K562 (cell line): ENCODE measurements at regions not wholly inside any gene's neighbourhood (a gene's known extent, or its start where the extent isn't known, plus 50 kb on each side); places are given as distances from the start of the nearest gene placed in this dataset.

Source experiments
- ATAC-seq: fragments of 200-7000 bp; cut with Tn5 transposase; 3 replicates; pipeline ENCODE4 v1.9.1; 2020; ENCODE audit warnings: moderate library complexity
- BruUV-seq: library from RNA; stranded (reverse); fragments of 400-500 nt; replicated peaks from 2 replicates; lab custom pipeline; 2021; lab: Mats Ljungman, UMichigan
- CTCF ChIA-PET: fragments of 300-600 bp; formaldehyde crosslinking; extraction: SDS; loops from one replicate; lab custom pipeline; 2021; ENCODE audit warnings: low intra/inter-chr PET ratio; lab: Yijun Ruan, JAX
- POLR2A ChIA-PET: fragments of 300-600, 350-650 bp; sonication (Branson Sonifier 250); formaldehyde crosslinking; extraction: SDS; loops from one replicate; lab custom pipeline; 2021; ENCODE audit warnings: antibody characterized with exemption, inconsistent platforms; lab: Yijun Ruan, JAX
- DNase-seq, 4 experiments: peaks; one replicate each; pipeline versions ENCODE4 v3.0.0 to v3.0.0-alpha.2; 2011 to 2018; ENCODE audit warnings: low spot score in 3 of 4, mixed read lengths in 3 of 4; ENCODE audit errors: extremely low read depth in 1 of 4
- FAIRE-seq: peaks from 2 replicates; lab custom pipeline; 2011; peaks lifted over from hg19 to GRCh38; lab: Jason Lieb, UNC
- H2AFZ ChIP-seq: 2 replicates; pipeline ENCODE4 v1.6.0; 2011; ENCODE audit warnings: low read depth, low read length, control low read depth, inconsistent platforms
- H3K27ac ChIP-seq: fragments of 200-600 bp; 3 replicates; pipeline ENCODE4 v1.8.0; 2011; ENCODE audit warnings: low read depth, mild to moderate bottlenecking, control low read depth, inconsistent platforms, low read length, moderate library complexity, mixed read lengths; ENCODE audit errors: extremely low read depth
- H3K27me3 ChIP-seq, 2 experiments: fragments of 300-600 bp in 1 of 2; 2 replicates in 1 of 2; 3 replicates in 1 of 2; pipeline versions ENCODE4 v1.6.0 to v1.8.0; 2011; ENCODE audit warnings: inconsistent platforms in 2 of 2, low read length in 2 of 2, mild to moderate bottlenecking in 1 of 2, mixed read lengths in 1 of 2, moderate library complexity in 1 of 2; ENCODE audit not compliant: control insufficient read depth in 2 of 2, insufficient read depth in 2 of 2
- H3K36me3 ChIP-seq: fragments of 300-600 bp; 3 replicates; pipeline ENCODE4 v1.8.0; 2011; ENCODE audit warnings: mild to moderate bottlenecking, low read length, inconsistent platforms; ENCODE audit not compliant: control insufficient read depth, insufficient read depth
- H3K4me1 ChIP-seq, 2 experiments: fragments of 200-600 bp in 1 of 2; replicated peaks in 1 of 2; 2 replicates in 1 of 2; 3 replicates in 1 of 2; pipeline versions ENCODE4 v1.5.1 to v1.8.0; 2011; ENCODE audit warnings: inconsistent platforms in 2 of 2, low read length in 2 of 2, mild to moderate bottlenecking in 1 of 2, mixed read lengths in 1 of 2, moderate library complexity in 1 of 2; ENCODE audit not compliant: control insufficient read depth in 2 of 2, insufficient read depth in 2 of 2
- H3K4me2 ChIP-seq: 2 replicates; pipeline ENCODE4 v1.6.1; 2011; ENCODE audit warnings: low read length, control low read depth, inconsistent platforms, mixed read lengths; ENCODE audit not compliant: insufficient read depth
- H3K4me3 ChIP-seq: fragments of 200-600 bp; sonication (generic), shearing (Covaris generic); 2 replicates; pipeline ENCODE4 v1.5.1; 2016; ENCODE audit warnings: control low read depth, inconsistent platforms
- H3K79me2 ChIP-seq: fragments of 200-600 bp; 3 replicates; pipeline ENCODE4 v1.8.0; 2011; ENCODE audit warnings: low read length, inconsistent platforms; ENCODE audit not compliant: control insufficient read depth, insufficient read depth
- H3K9ac ChIP-seq, 2 experiments: 2 replicates each; pipeline versions ENCODE4 v1.6.0 to v1.6.1; 2011; ENCODE audit warnings: low read depth in 2 of 2, low read length in 2 of 2, control low read depth in 1 of 2, inconsistent platforms in 1 of 2, mild to moderate bottlenecking in 1 of 2, mixed read lengths in 1 of 2; ENCODE audit not compliant: insufficient read depth in 1 of 2
- H3K9me1 ChIP-seq: one replicate; pipeline ENCODE4 v1.6.0; 2011; ENCODE audit warnings: inconsistent platforms, mild to moderate bottlenecking, low read length, moderate library complexity; ENCODE audit not compliant: control insufficient read depth, insufficient read depth
- H3K9me3 ChIP-seq: replicated peaks from 2 replicates; pipeline ENCODE4 v1.5.1; 2011; ENCODE audit warnings: low read depth, low read length, inconsistent platforms; ENCODE audit not compliant: control insufficient read depth, insufficient read depth
- H4K20me1 ChIP-seq: replicated peaks from 2 replicates; pipeline ENCODE4 v1.6.1; 2011; ENCODE audit warnings: low read length, inconsistent platforms, mixed read lengths; ENCODE audit not compliant: control insufficient read depth, insufficient read depth
- ARHGAP35 ChIP-seq: fragments of 450-650 bp; IDR thresholded peaks from 2 replicates; pipeline ENCODE4 v1.6.1; 2018; ENCODE audit not compliant: partially characterized antibody
- CAMTA2 ChIP-seq: fragments of 250-450 bp; sonication (Bioruptor Pico); conservative IDR thresholded peaks from 2 replicates; pipeline ENCODE4 v1.5.1; 2022
- ELF2 ChIP-seq: fragments of 250-450 bp; sonication (Bioruptor Pico); IDR thresholded peaks from 2 replicates; pipeline ENCODE4 v1.5.0; 2021; ENCODE audit warnings: mild to moderate bottlenecking
- MEIS2 ChIP-seq: fragments of 450-650 bp; IDR thresholded peaks from 2 replicates; pipeline ENCODE4 v1.6.1; 2014; ENCODE audit warnings: mild to moderate bottlenecking; ENCODE audit not compliant: partially characterized antibody
- MXI1 ChIP-seq: IDR thresholded peaks from 2 replicates; pipeline ENCODE4 v1.6.1; 2011; ENCODE audit warnings: low read depth, mild to moderate bottlenecking, improper control_type of control experiment, low read length
- NCOA1 ChIP-seq: fragments of 450-650 bp; IDR thresholded peaks from 2 replicates; pipeline ENCODE4 v1.6.1; 2016; ENCODE audit warnings: low read depth
- SMAD4 ChIP-seq: fragments of 250-450 bp; sonication (Bioruptor Pico); conservative IDR thresholded peaks from 2 replicates; pipeline ENCODE4 v1.8.0; 2021; ENCODE audit warnings: inconsistent platforms, mild to moderate bottlenecking, moderate library complexity
- SNRNP70 ChIP-seq: fragments of 200-400 bp; formaldehyde crosslinking; optimal IDR thresholded peaks from 2 replicates; pipeline ENCODE3; 2017; ENCODE audit warnings: low read depth, low read length
- TAF15 ChIP-seq: fragments of 200-400 bp; formaldehyde crosslinking; IDR thresholded peaks from 2 replicates; pipeline ENCODE4 v1.6.1; 2017; ENCODE audit warnings: mild to moderate bottlenecking, low read depth, low read length, moderate library complexity
- TEAD2 ChIP-seq: fragments of 450-650 bp; IDR thresholded peaks from 2 replicates; pipeline ENCODE4 v1.6.1; 2016; ENCODE audit warnings: missing genetic modification characterization, control low read depth, missing compliant biosample characterization
- ZNF143 ChIP-seq: sonication (generic); formaldehyde crosslinking; IDR thresholded peaks from 2 replicates; pipeline ENCODE4 v1.9.0; 2022; ENCODE audit warnings: mild to moderate bottlenecking, missing genetic modification reagents
- ZNF436 ChIP-seq: fragments of 250-450, 450-650 bp; sonication (Bioruptor Pico); formaldehyde crosslinking; IDR thresholded peaks from 2 replicates; pipeline ENCODE4 v1.7.0; 2020; ENCODE audit warnings: mild to moderate bottlenecking
- WGBS: fragments of 100-300 bp; shearing (Covaris generic); methylation state at CpG from one replicate; pipeline ENCODE4 v1.1.6; 2016; ENCODE audit warnings: low coverage, mixed read lengths; ENCODE audit not compliant: insufficient coverage; ENCODE audit errors: missing lambda C conversion rate; 5-methylcytosine and 5-hydroxymethylcytosine counted together
- in situ Hi-C: fragments of 300-500 bp; cut with MboI; formaldehyde crosslinking; loops from 4 replicates; pipeline ENCODE4 v1.15.0; 2018; ENCODE audit warnings: inconsistent platforms, mixed read lengths
- intact Hi-C: fragments of 100-400 bp; cut with micrococcal nuclease; formaldehyde crosslinking; loops from 2 replicates; pipeline ENCODE4 v1.14.2; 2022
- TF ChIP-seq, protein P1 (sequence below): fragments of 450-650 bp; IDR thresholded peaks from 2 replicates; pipeline ENCODE4 v1.6.1; 2014; ENCODE audit warnings: low read depth, mild to moderate bottlenecking, moderate library complexity, borderline replicate concordance
- TF ChIP-seq, protein P2 (sequence below): sonication (generic); formaldehyde crosslinking; IDR thresholded peaks from 2 replicates; pipeline ENCODE4 v1.4.0; 2020; ENCODE audit warnings: mild to moderate bottlenecking, missing genetic modification reagents
- TF ChIP-seq, protein P3 (sequence below): IDR thresholded peaks from 2 replicates; pipeline ENCODE4 v1.6.1; 2016; ENCODE audit warnings: missing genetic modification characterization, missing compliant biosample characterization
- TF ChIP-seq, protein P4 (sequence below): fragments of 450-650 bp; IDR thresholded peaks from 2 replicates; pipeline ENCODE4 v1.6.1; 2016; ENCODE audit warnings: missing biosample characterization, missing genetic modification characterization

DNA sequence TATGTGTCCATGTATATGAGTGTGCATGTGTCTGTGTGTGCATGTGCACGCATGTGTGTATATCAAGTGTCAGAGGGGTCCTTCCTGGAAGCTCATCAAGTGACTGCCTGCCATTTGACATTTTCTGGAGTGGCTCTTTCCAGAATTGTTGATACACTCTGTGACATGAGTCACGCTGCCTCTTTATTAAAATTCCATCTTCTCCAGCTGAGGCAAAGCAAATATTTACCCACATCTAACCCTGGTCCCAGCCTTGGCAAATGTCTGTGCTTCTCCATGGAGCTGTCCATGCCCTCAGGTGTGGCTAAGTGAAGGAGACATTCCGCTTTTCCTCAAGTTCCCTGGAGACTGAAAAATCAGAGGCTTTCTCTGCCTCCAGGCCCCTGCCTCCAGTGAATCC is 88.2 kb upstream of the MBNL2 start:
- CTCF ChIA-PET = no interaction called here

More for the DNA sequence above, 88.2 kb upstream of the MBNL2 start:
- no peaks in the 10 kb centered on the region for H3K9me3 ChIP-seq
- H3K27ac ChIP-seq = no peak overlapping the region
- intact Hi-C loops = no loop called here
- ATAC-seq = no peak
- H3K9ac ChIP-seq = no peak overlapping the region
- no peak overlapping the region for H2AFZ ChIP-seq
- WGBS = 14% methylated on average over 2 of the region's 3 CpGs
- no peak overlapping the region for H3K4me2 ChIP-seq
- peaks cover 0 to 9% of the 10 kb centered on the region in 2 experiments; a peak in 2 of 5 replicates for H3K4me1 ChIP-seq
- no peaks in the 10 kb centered on the region for H4K20me1 ChIP-seq
- POLR2A ChIA-PET = no interaction called here
- in situ Hi-C loops = no loop called here
- TF ChIP-seq ARHGAP35 (no peak), ZNF143 (CRISPR knock-in tag) (no peak), TAF15 (no peak), MXI1 (no peak), NCOA1 (no peak), ELF2 (no peak), SMAD4 (CRISPR knock-in tag) (no peak), MEIS2 (no peak), CAMTA2 (CRISPR knock-in tag) (no peak), TEAD2 (tag) (no peak), ZNF436 (CRISPR knock-in tag) (no peak), SNRNP70 (no peak)
- TF ChIP-seq, protein P1, sequence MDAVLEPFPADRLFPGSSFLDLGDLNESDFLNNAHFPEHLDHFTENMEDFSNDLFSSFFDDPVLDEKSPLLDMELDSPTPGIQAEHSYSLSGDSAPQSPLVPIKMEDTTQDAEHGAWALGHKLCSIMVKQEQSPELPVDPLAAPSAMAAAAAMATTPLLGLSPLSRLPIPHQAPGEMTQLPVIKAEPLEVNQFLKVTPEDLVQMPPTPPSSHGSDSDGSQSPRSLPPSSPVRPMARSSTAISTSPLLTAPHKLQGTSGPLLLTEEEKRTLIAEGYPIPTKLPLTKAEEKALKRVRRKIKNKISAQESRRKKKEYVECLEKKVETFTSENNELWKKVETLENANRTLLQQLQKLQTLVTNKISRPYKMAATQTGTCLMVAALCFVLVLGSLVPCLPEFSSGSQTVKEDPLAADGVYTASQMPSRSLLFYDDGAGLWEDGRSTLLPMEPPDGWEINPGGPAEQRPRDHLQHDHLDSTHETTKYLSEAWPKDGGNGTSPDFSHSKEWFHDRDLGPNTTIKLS = no peak
- TF ChIP-seq, protein P2, sequence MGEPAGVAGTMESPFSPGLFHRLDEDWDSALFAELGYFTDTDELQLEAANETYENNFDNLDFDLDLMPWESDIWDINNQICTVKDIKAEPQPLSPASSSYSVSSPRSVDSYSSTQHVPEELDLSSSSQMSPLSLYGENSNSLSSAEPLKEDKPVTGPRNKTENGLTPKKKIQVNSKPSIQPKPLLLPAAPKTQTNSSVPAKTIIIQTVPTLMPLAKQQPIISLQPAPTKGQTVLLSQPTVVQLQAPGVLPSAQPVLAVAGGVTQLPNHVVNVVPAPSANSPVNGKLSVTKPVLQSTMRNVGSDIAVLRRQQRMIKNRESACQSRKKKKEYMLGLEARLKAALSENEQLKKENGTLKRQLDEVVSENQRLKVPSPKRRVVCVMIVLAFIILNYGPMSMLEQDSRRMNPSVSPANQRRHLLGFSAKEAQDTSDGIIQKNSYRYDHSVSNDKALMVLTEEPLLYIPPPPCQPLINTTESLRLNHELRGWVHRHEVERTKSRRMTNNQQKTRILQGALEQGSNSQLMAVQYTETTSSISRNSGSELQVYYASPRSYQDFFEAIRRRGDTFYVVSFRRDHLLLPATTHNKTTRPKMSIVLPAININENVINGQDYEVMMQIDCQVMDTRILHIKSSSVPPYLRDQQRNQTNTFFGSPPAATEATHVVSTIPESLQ (CRISPR knock-in tag) = no peak
- TF ChIP-seq, protein P3, sequence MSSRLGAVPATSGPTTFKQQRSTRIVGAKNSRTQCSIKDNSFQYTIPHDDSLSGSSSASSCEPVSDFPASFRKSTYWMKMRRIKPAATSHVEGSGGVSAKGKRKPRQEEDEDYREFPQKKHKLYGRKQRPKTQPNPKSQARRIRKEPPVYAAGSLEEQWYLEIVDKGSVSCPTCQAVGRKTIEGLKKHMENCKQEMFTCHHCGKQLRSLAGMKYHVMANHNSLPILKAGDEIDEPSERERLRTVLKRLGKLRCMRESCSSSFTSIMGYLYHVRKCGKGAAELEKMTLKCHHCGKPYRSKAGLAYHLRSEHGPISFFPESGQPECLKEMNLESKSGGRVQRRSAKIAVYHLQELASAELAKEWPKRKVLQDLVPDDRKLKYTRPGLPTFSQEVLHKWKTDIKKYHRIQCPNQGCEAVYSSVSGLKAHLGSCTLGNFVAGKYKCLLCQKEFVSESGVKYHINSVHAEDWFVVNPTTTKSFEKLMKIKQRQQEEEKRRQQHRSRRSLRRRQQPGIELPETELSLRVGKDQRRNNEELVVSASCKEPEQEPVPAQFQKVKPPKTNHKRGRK (tag) = no peak
- TF ChIP-seq, protein P4, sequence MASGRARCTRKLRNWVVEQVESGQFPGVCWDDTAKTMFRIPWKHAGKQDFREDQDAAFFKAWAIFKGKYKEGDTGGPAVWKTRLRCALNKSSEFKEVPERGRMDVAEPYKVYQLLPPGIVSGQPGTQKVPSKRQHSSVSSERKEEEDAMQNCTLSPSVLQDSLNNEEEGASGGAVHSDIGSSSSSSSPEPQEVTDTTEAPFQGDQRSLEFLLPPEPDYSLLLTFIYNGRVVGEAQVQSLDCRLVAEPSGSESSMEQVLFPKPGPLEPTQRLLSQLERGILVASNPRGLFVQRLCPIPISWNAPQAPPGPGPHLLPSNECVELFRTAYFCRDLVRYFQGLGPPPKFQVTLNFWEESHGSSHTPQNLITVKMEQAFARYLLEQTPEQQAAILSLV (tag) = no peak
- no peaks in the 10 kb centered on the region for H3K79me2 ChIP-seq
- no peaks in the 10 kb centered on the region for H3K27me3 ChIP-seq
- FAIRE-seq = no peak
- no TSS peak for BruUV-seq
- H3K9me1 ChIP-seq = no peaks in the 10 kb centered on the region
- no peaks in the 10 kb centered on the region for H3K36me3 ChIP-seq
- no peak for DNase-seq
- no peak overlapping the region for H3K4me3 ChIP-seq
